Keratinocyte (primary cell): ENCODE measurements at regions not wholly inside any gene's neighbourhood (a gene's known extent, or its start where the extent isn't known, plus 50 kb on each side); places are given as distances from the start of the nearest gene placed in this dataset.

Source experiments
- EZH2 ChIP-seq: IDR thresholded peaks from one replicate; pipeline ENCODE4 v1.6.1; 2012; ENCODE audit warnings: inconsistent platforms, mild to moderate bottlenecking, low read length, moderate library complexity
- TF ChIP-seq, protein P1 (sequence below), 3 experiments: IDR thresholded peaks in 1 of 3; conservative IDR thresholded peaks in 1 of 3; optimal IDR thresholded peaks in 1 of 3; 2 replicates in 2 of 3; 3 replicates in 1 of 3; pipeline versions ENCODE3 to v1.5.1; 2011; ENCODE audit warnings: low read length in 3 of 3, mild to moderate bottlenecking in 3 of 3, moderate library complexity in 2 of 3, control low read depth in 1 of 3, inconsistent platforms in 1 of 3; ENCODE audit not compliant: insufficient read depth in 2 of 3; ENCODE audit errors: extremely low read depth in 1 of 3

DNA sequence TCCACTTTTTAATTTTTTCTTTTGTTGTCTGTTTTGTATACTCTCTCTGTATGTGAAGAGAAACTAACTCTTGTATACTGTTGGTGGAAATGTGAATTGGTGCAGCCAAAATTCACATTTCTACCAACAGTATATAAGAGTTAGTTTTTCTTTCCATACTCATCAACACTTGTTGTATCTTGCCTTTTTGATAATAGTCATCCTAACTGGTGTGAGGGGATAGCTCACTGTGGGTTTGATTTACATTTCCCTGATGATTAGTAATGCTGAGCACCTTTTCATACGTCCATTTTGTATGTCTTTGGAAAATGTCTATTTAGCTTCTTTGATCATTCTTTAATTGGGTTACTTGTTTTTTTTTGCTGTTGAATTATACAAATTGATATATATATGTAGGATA lies 375.5 kb upstream of the IGFBP3 start:
- TF ChIP-seq, protein P1, sequence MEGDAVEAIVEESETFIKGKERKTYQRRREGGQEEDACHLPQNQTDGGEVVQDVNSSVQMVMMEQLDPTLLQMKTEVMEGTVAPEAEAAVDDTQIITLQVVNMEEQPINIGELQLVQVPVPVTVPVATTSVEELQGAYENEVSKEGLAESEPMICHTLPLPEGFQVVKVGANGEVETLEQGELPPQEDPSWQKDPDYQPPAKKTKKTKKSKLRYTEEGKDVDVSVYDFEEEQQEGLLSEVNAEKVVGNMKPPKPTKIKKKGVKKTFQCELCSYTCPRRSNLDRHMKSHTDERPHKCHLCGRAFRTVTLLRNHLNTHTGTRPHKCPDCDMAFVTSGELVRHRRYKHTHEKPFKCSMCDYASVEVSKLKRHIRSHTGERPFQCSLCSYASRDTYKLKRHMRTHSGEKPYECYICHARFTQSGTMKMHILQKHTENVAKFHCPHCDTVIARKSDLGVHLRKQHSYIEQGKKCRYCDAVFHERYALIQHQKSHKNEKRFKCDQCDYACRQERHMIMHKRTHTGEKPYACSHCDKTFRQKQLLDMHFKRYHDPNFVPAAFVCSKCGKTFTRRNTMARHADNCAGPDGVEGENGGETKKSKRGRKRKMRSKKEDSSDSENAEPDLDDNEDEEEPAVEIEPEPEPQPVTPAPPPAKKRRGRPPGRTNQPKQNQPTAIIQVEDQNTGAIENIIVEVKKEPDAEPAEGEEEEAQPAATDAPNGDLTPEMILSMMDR (optimal IDR thresholded peaks at IDR 0.05 in 1 of 3, IDR thresholded peaks at IDR 0.05 in 1 of 3, conservative IDR thresholded peaks at IDR 0.05 in 1 of 3; ENCODE audit: extremely low read depth in 1 of 3, insufficient read depth in 2 of 3, low read length in 3 of 3): no peak
- TF ChIP-seq EZH2: no peak
